IMR-90 (cell line): ENCODE measurements at regions not wholly inside any gene's neighbourhood (a gene's known extent, or its start where the extent isn't known, plus 50 kb on each side); places are given as distances from the start of the nearest gene placed in this dataset.

ENCODE experiments used
- NFE2L2 ChIP-seq: fragments of 150-350 bp; IDR thresholded peaks from 2 replicates; pipeline ENCODE4 v1.6.1; 2016; ENCODE audit warnings: low read depth, mild to moderate bottlenecking, low read length
- POLR2A ChIP-seq: IDR thresholded peaks from 2 replicates; pipeline ENCODE4 v1.6.1; 2012; ENCODE audit warnings: mild to moderate bottlenecking, low read depth, low read length
- RAD21 ChIP-seq: IDR thresholded peaks from 2 replicates; pipeline ENCODE4 v1.6.1; 2012; ENCODE audit warnings: low read length, improper control_type of control experiment
- TF ChIP-seq, protein P1 (sequence below): conservative IDR thresholded peaks from 2 replicates; pipeline ENCODE4 v1.5.1; 2012; ENCODE audit warnings: mild to moderate bottlenecking, low read depth, low read length, improper control_type of control experiment
- TF ChIP-seq, protein P2 (sequence below): fragments of 150-350 bp; IDR thresholded peaks from 2 replicates; pipeline ENCODE4 v1.6.1; 2017; ENCODE audit warnings: mild to moderate bottlenecking, antibody characterized with exemption, low read length, low read depth

DNA sequence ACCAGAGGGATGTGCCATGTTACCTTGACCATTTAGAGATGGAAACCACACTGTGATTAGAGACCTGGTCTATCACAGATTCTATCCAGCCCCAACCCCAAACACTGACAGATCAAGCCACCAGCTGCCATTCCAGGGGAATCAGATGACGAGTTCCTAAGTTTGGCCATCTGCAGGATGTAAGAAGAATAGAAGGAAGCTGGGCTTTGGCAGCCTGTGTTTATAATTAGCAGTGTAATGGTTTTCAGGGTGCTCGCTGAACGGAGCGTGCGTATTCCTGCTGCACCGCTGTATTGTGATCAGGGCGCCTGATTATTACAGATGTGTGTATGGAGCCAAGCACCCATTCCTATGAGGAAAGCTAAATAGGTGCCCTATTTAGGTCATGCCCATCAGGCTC, 138.1 kb downstream of the LRRC30 start:
- no peak for TF ChIP-seq POLR2A
- TF ChIP-seq, protein P1, sequence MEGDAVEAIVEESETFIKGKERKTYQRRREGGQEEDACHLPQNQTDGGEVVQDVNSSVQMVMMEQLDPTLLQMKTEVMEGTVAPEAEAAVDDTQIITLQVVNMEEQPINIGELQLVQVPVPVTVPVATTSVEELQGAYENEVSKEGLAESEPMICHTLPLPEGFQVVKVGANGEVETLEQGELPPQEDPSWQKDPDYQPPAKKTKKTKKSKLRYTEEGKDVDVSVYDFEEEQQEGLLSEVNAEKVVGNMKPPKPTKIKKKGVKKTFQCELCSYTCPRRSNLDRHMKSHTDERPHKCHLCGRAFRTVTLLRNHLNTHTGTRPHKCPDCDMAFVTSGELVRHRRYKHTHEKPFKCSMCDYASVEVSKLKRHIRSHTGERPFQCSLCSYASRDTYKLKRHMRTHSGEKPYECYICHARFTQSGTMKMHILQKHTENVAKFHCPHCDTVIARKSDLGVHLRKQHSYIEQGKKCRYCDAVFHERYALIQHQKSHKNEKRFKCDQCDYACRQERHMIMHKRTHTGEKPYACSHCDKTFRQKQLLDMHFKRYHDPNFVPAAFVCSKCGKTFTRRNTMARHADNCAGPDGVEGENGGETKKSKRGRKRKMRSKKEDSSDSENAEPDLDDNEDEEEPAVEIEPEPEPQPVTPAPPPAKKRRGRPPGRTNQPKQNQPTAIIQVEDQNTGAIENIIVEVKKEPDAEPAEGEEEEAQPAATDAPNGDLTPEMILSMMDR: no peak
- TF ChIP-seq, protein P2, sequence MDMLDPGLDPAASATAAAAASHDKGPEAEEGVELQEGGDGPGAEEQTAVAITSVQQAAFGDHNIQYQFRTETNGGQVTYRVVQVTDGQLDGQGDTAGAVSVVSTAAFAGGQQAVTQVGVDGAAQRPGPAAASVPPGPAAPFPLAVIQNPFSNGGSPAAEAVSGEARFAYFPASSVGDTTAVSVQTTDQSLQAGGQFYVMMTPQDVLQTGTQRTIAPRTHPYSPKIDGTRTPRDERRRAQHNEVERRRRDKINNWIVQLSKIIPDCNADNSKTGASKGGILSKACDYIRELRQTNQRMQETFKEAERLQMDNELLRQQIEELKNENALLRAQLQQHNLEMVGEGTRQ: no peak
- no peak for TF ChIP-seq NFE2L2
- TF ChIP-seq RAD21: no peak
